ENCODE measurements at regions not wholly inside any gene's neighbourhood (a gene's known extent, or its start where the extent isn't known, plus 50 kb on each side); places are given as distances from the start of the nearest gene placed in this dataset.

DNA sequence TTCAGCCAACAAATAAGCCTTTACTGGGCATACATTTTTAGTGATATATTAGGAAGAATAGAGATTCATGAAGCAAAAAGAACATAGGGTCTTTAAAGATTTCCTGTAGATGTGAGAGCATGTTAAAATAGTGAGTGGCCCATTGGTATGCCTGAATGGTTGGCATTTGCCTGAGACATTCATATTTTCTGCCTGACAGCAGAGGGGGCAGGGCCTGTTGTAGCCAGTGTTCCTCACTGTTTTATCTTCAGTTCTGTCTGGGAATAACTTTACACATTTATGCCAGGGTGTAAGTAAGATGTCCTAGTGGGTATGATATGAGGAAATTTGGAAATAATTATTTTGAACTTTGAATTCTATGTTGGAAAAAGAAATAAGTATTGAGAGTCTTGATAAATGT, 704.7 kb upstream of the ARPP21 start:
- TF ChIP-seq, protein P1, sequence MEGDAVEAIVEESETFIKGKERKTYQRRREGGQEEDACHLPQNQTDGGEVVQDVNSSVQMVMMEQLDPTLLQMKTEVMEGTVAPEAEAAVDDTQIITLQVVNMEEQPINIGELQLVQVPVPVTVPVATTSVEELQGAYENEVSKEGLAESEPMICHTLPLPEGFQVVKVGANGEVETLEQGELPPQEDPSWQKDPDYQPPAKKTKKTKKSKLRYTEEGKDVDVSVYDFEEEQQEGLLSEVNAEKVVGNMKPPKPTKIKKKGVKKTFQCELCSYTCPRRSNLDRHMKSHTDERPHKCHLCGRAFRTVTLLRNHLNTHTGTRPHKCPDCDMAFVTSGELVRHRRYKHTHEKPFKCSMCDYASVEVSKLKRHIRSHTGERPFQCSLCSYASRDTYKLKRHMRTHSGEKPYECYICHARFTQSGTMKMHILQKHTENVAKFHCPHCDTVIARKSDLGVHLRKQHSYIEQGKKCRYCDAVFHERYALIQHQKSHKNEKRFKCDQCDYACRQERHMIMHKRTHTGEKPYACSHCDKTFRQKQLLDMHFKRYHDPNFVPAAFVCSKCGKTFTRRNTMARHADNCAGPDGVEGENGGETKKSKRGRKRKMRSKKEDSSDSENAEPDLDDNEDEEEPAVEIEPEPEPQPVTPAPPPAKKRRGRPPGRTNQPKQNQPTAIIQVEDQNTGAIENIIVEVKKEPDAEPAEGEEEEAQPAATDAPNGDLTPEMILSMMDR (IDR thresholded peaks at IDR 0.05; ENCODE audit: insufficient read depth, low read length, poor library complexity, severe bottlenecking), result no peak
- TF ChIP-seq EZH2phosphoT487 (conservative IDR thresholded peaks at IDR 0.05; ENCODE audit: low read length), result no peak
